ENCODE measurements at regions not wholly inside any gene's neighbourhood (a gene's known extent, or its start where the extent isn't known, plus 50 kb on each side); places are given as distances from the start of the nearest gene placed in this dataset.

DNA sequence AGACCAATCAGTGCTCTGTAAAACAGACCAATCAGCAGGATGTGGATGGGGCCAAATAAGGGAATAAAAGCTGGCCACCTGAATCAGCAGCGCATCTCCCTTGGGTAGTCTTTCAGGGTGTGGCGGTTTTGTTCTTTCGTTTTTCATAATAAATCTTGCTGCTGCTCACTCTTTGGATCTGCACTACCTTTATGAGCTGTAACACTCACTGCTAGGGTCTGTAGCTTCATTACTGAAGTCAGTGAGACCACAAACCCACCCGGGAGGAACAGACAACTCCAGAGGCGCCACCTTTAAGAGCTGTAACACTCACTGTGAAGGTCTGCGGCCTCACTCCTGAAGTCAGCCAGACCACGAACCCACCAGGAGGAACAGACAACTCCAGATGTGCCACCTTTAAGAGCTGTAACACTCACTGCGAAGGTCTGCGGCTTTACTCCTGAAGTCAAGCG is 175.5 kb upstream of the PDGFD start:
- DNase-seq = no peak
- WGBS, 2 donors = 94 to 96% methylated on average over 6 to 10 of the region's 10 CpGs
- no peaks in the 10 kb centered on the region for H3K4me1 ChIP-seq
- no peak overlapping the region for H3K27ac ChIP-seq
- H3K4me3 ChIP-seq (replicated peaks in 1 of 3) = no peak overlapping the region
- H3K27me3 ChIP-seq = no peaks in the 10 kb centered on the region
- no peaks in the 10 kb centered on the region for H3K9me3 ChIP-seq
- H3K36me3 ChIP-seq = no peaks in the 10 kb centered on the region
- intact Hi-C loops (cut with DNase I) = no loop called here
- TF ChIP-seq POLR2A (IDR thresholded peaks at IDR 0.05) = no peak
- TF ChIP-seq, protein P1, sequence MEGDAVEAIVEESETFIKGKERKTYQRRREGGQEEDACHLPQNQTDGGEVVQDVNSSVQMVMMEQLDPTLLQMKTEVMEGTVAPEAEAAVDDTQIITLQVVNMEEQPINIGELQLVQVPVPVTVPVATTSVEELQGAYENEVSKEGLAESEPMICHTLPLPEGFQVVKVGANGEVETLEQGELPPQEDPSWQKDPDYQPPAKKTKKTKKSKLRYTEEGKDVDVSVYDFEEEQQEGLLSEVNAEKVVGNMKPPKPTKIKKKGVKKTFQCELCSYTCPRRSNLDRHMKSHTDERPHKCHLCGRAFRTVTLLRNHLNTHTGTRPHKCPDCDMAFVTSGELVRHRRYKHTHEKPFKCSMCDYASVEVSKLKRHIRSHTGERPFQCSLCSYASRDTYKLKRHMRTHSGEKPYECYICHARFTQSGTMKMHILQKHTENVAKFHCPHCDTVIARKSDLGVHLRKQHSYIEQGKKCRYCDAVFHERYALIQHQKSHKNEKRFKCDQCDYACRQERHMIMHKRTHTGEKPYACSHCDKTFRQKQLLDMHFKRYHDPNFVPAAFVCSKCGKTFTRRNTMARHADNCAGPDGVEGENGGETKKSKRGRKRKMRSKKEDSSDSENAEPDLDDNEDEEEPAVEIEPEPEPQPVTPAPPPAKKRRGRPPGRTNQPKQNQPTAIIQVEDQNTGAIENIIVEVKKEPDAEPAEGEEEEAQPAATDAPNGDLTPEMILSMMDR (IDR thresholded peaks at IDR 0.05) = no peak

DNA sequence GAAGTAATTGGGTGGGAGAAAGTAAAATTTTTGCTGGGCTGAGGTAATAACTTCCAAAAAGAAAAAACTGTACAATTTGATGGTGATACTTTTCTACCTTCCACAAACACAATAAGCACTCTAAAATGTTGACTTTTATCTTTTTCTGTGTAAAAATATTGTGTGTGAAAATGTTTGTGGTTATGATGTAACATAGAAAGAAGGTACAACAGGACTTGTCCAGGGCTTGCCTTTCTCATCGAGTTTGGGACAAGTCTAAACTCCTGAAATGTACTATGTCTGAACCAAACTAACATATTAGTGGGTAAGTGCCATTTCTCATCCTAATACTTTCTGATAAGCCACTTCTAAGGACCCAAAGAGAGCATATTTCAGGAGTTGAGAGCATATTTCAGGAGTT is 174.2 kb upstream of the PDGFD start:
- 67 to 88% methylated on average over 1 of the region's 1 CpG for WGBS, 2 donors
- intact Hi-C loops (cut with DNase I) = no loop called here
- no peak overlapping the region for H3K27ac ChIP-seq

DNA sequence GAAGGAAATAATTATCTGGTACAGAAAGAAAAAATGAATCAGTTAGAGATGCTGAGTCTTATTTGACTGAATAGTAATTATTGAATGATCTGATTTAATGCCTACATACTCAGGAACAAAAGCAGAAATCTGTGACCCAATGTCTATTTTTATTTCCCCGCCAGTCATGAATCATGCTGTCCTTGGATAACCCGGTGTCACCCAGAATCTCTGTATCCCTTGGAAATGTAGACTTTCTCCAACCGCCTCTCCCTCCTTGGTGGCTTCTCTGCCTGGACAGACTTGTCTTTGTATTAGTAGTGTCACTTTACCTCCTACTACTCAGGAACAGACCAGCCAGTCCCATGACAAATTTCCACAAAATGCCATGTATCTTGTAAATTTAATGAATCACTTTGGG is 173.3 kb upstream of the PDGFD start:
- Histone ChIP-seq H3K9me3 (no peaks in the 10 kb centered on the region), H3K27ac (no peak overlapping the region), H3K4me1 (no peaks in the 10 kb centered on the region), H3K27me3 (no peaks in the 10 kb centered on the region), H3K36me3 (no peaks in the 10 kb centered on the region), H3K4me3 (replicated peaks in 1 of 3) (no peak overlapping the region)
- WGBS, 2 donors = 89 to 94% methylated on average over 3 of the region's 3 CpGs
- intact Hi-C loops (cut with DNase I) = no loop called here
- DNase-seq = no peak
- TF ChIP-seq POLR2A (IDR thresholded peaks at IDR 0.05) = no peak
- TF ChIP-seq, protein P1 (IDR thresholded peaks at IDR 0.05) = no peak

More for the DNA sequence above, 174.2 kb upstream of the PDGFD start:
- Histone ChIP-seq H3K4me3 (replicated peaks in 1 of 3) (no peak overlapping the region), H3K36me3 (no peaks in the 10 kb centered on the region), H3K27me3 (no peaks in the 10 kb centered on the region), H3K9me3 (no peaks in the 10 kb centered on the region), H3K4me1 (no peaks in the 10 kb centered on the region)
- no peak for DNase-seq
- TF ChIP-seq POLR2A (IDR thresholded peaks at IDR 0.05) = no peak
- TF ChIP-seq, protein P1 (IDR thresholded peaks at IDR 0.05) = no peak

DNA sequence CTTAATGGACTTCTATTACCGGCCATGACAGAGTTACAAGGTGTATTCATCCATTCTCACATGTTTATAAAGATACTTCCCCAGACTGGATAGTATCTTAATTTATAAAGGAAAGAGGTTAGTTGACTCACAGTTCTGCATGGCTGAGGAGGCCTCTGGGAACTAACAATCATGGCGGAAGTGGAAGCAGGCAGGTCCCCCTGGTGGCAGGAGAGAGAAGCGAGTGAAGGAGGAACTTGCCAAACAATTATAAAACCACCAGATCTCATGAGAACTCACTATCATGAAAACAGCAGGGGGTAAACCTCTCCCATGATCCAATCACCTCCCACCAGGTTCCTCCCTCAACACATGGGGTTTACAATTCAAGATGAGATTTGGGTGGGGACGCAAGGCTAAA is 170.0 kb upstream of the PDGFD start:
- H3K4me3 ChIP-seq (replicated peaks in 1 of 3) = no peak overlapping the region
- no peaks in the 10 kb centered on the region for H3K9me3 ChIP-seq
- H3K4me1 ChIP-seq = no peaks in the 10 kb centered on the region
- no peaks in the 10 kb centered on the region for H3K36me3 ChIP-seq
- intact Hi-C loops (cut with DNase I) = no loop called here
- 94 to 96% methylated on average over 4 of the region's 4 CpGs for WGBS, 2 donors
- no peak overlapping the region for H3K27ac ChIP-seq
- DNase-seq = no peak
- H3K27me3 ChIP-seq = no peaks in the 10 kb centered on the region
- TF ChIP-seq, protein P1 (IDR thresholded peaks at IDR 0.05) = no peak
- no peak for TF ChIP-seq POLR2A (IDR thresholded peaks at IDR 0.05)

DNA sequence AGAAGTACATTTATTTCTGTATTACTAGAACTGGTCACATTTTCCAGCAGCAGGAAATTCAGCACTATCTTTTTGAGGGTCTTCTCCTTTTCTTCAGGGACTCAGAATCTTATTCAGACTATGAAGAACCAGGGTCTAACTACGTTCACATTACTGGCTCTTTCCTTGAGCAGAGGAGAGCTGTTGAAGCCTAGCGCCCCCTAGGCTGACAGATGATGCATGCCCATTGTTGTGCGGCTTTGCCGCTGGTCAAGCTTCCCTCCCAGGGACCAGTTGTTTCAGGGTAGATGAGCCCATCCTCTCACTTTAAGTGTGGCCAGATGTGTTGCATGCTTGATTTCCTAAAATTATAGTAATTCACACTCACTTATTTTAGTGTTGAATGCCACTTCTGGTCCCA is 168.2 kb upstream of the PDGFD start:
- Histone ChIP-seq H3K36me3 (no peaks in the 10 kb centered on the region), H3K27ac (no peak overlapping the region), H3K9me3 (no peaks in the 10 kb centered on the region), H3K27me3 (no peaks in the 10 kb centered on the region), H3K4me1 (no peaks in the 10 kb centered on the region), H3K4me3 (replicated peaks in 1 of 3) (no peak overlapping the region)
- intact Hi-C loops (cut with DNase I) = no loop called here
- DNase-seq = no peak
- 37 to 57% methylated on average over 4 of the region's 4 CpGs for WGBS, 2 donors
- TF ChIP-seq, protein P1 (IDR thresholded peaks at IDR 0.05) = no peak
- TF ChIP-seq POLR2A (IDR thresholded peaks at IDR 0.05) = no peak
